ENCODE measurements at regions not wholly inside any gene's neighbourhood (a gene's known extent, or its start where the extent isn't known, plus 50 kb on each side); places are given as distances from the start of the nearest gene placed in this dataset.

- TF ChIP-seq ZNF274 (IDR thresholded peaks at IDR 0.05; ENCODE audit: low read depth, low read length) (no peak), YY1 (IDR thresholded peaks at IDR 0.05; ENCODE audit: insufficient read depth, insufficient read length) (no peak)
These were observed 902.3 kb downstream of the PCDH19 start for GRCh38 chrX:99507768-99508167.
